CD4-positive, alpha-beta T cell treated with Interleukin-4 for 4 hours (primary cell): ENCODE measurements at regions not wholly inside any gene's neighbourhood (a gene's known extent, or its start where the extent isn't known, plus 50 kb on each side); places are given as distances from the start of the nearest gene placed in this dataset.
"Not testable (repeated sequence)": the region's sequence is repeated elsewhere in the genome, so short reads cannot be mapped to it uniquely, and the experiment has no call there.

Source experiments
- DNase-seq: peaks from one replicate; pipeline ENCODE4 v3.0.0-alpha.2; 2020

GRCh38 chr1:93773049-93773838 lies 91.6 kb upstream of the BCAR3 start:
- no peak for DNase-seq

GRCh38 chr1:93771843-93772242 lies 90.2 kb upstream of the BCAR3 start:
- DNase-seq, result no peak

DNA sequence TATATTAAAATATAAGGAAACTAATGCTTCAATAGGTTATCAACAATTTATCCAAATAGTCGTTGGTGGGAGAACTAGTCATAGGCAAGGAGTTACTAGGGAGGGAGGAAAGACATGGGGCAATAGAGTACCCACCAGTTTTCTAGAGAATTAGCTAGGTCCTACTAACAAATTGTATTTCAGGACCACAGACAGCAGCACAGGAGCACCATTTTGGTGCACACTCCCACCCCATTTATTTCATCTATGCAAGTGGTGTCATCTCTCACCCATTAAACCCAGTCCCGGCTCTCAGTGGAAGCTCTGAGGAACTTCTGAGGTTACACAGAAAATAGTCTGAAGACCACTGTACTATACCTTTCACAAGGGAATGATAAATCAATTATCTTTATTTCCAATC lies 89.0 kb upstream of the BCAR3 start:
- DNase-seq, result no peak

GRCh38 chr1:93769777-93770176 lies 88.1 kb upstream of the BCAR3 start:
- no peak for DNase-seq

GRCh38 chr1:93768380-93768863 lies 86.8 kb upstream of the BCAR3 start:
- no peak for DNase-seq

- no peak for DNase-seq
Observed at GRCh38 chr1:93766451-93766850, 84.8 kb upstream of the BCAR3 start.

DNA sequence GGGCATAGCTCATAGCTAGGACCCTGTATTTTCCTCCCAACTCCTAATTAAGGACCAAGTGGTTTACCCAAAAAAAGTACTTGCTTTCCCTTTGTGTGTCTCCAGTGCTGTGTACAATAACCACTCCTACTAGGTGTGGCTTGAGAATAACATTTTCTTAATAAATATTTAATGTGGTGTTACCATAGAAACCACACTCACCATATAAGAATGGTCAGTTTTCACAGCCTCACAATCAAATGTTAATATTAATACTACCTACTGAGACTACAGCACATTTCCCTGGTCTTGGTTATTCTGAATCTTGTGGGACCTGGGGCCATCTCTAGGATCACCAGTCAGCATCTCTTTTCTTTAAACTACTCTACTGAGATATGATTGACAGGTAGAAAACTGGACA lies 83.5 kb upstream of the BCAR3 start:
- no peak for DNase-seq

DNA sequence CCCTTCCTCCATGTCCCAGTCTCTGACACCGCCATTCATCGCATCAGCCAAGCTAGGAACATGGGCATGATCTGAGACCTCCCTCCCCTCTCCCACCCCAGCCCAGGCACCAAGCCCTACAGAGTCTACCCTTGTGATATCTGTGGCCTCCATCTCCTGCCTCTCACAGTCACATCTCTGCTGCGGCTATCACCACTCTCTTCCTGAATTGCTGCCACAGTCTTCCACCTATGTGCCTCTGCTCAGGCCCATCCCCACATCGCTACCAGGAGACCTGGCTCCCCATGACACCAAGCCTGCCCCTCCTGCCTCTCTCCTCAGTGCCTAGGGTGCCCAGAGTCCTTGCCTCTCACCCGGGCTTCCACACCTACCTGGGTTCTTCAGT lies 82.7 kb upstream of the BCAR3 start:
- DNase-seq, result no peak

GRCh38 chr1:93763704-93764365 lies 82.2 kb upstream of the BCAR3 start:
- DNase-seq, result no peak

GRCh38 chr1:93758842-93759515 lies 77.3 kb upstream of the BCAR3 start:
- DNase-seq, result peak; percentile 11

GRCh38 chr1:93757256-93758036 lies 75.8 kb upstream of the BCAR3 start:
- DNase-seq, result no peak

GRCh38 chr1:93756657-93757056 lies 75.0 kb upstream of the BCAR3 start:
- DNase-seq, result no peak

GRCh38 chr1:93755251-93755715 lies 73.6 kb upstream of the BCAR3 start:
- not testable (repeated sequence) for DNase-seq

DNA sequence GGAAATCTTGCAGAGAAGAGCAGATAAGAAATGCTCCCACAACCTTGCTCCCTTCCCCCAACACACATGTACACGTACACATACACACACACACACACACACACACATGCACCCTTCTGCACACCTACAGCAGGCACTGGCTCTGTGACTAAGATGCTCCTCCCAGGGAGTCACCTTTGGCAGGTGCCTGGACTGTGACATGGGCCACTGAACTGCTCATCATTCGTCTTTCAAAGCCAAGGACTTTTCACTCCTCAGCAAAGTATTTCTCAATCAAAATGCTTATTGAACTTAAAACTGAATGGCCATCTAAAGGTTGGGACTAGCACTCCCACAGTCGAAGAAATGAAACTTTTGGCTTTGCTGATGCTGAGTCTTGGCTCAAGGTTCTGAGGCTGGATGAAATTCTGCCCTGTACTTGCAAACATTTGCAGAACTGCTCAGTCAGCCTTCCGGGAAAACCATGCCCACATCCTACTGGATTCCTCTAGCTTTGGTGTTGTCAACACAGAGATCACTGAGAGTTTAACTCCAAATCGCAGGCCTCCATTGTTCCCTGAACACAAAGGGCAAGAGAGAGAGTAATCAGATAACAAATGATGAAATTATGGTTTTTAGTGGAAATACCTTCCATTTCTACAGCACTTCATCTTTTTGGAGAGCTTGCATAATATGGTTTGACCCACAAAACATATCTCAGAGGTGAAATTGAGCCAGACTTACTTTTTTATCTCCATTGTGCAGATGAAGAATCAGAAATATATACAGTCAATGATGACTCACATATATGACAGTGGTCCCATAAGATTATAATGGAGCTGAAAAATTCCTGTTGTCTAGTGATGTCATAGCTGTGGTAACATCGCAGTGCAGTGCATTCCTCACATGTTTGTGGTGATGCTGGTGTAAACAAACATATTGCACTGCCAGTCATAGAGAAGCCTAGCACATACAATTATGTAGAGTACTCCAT lies 72.4 kb upstream of the BCAR3 start:
- DNase-seq, result no peak

- no peak for DNase-seq
Observed at GRCh38 chr1:93751377-93752250, 70.0 kb upstream of the BCAR3 start.

DNA sequence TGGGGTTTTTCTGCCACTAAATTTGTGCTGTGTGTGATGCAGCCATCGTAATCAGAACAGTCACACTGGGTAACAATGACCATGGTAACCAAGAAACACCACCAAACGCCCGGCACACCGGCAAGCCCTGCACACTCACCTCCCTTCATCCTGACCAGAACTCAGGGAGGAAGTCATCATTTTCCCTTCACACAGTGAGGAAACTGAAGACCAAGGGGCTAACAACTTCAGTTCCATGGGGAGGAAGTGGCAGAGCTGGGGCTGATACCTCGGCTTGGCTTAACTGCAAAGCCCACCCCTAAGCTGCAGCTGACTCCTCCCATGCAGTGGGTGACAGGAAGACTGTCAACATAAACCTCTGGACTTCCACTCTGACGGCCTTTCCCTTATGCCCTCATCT lies 69.3 kb upstream of the BCAR3 start:
- no peak for DNase-seq

DNA sequence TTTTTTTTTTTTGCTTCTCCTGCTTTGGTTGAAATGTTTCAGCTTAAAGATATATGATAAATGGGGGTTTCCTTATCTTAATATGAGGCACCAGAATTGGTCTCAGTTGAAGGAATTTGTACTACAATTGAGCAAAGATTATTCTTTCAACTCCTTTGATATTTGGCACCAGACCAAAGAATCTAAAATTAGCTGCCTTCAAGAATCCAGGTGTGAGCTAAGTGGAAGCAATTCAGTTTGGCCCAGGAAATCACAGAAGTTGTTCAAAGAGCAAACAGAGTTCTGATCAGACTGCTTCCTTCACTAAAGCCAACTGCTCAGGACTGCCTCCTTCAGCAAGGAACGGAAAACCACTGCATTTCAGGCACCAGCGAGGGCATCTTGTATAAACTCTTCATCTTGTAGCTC lies 68.3 kb upstream of the BCAR3 start:
- DNase-seq, result no peak

DNA sequence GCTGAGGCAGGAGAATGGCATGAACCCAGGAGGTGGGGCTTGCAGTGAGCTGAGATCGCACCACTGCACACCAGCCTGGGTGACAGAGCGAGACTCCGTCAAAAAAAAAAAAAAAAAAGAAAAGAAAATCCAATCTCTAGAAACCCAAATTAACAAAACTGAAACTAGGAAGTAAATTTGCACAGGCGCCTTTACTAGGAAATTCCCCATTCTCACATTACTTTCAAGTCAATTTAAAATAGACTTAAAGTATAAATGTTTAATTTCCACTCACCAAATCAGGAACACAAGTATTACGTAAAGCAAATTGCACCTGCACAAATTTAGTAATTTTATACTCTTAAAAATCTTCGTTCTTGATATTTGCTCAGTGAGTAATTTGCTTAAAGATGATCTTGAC lies 67.8 kb upstream of the BCAR3 start:
- DNase-seq, result no peak

DNA sequence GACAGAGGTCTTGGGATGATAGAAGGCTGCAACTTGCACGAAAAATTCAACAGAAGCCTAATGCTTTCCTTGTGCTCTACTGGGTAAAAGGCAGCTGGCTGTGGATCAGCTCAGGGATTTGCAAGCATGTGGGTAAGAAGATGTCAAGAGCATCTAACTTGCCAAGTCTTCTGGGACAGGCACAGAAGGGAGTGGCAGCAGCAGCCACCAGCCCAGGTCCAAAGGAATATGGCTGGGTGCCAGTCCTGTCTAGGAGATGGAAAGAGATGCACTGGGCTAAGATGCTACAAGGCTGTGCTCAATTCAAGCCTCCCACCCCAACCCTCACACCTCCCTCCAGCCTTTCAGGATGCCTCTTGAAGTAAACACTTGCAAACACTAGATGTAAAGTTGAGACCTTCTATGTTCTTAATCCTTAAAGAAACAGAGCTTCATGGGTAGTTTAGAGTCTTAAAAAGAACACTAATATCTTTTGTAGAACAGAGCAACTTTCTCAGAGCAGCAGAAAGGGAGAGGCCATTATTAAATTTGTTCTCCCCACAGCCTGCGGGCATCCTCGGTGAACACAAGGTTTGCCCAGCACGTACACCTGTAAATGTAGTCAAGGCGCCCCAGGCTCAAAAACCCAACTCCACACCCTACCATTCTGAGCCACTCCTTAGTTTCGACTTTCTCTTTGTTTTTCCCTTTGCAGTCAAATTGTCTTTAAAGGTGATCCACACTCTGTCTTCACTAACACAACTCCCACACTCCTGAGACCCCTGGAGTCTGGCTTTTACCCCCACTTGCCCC lies 64.6 kb upstream of the BCAR3 start:
- DNase-seq, result no peak
